Hepatocyte (in vitro differentiated cells): ENCODE measurements at regions not wholly inside any gene's neighbourhood (a gene's known extent, or its start where the extent isn't known, plus 50 kb on each side); places are given as distances from the start of the nearest gene placed in this dataset.

ENCODE experiments used
- EZH2 ChIP-seq: fragments of 200-600 bp; sonication (generic); IDR thresholded peaks from 2 replicates; pipeline ENCODE4 v1.6.1; 2016; ENCODE audit warnings: antibody characterized with exemption, mild to moderate bottlenecking, borderline replicate concordance
- EZH2phosphoT487 ChIP-seq: fragments of 200-600 bp; sonication (generic); IDR thresholded peaks from one replicate; pipeline ENCODE4 v1.6.1; 2018; ENCODE audit warnings: antibody characterized with exemption, mild to moderate bottlenecking, low read depth, moderate library complexity; ENCODE audit not compliant: unreplicated experiment, severe bottlenecking

- TF ChIP-seq EZH2 (no peak), EZH2phosphoT487 (no peak)
Observed at GRCh38 chr2:144711630-144712549, 192.0 kb upstream of the ZEB2 start.
